GM12878 (cell line): ENCODE measurements at regions not wholly inside any gene's neighbourhood (a gene's known extent, or its start where the extent isn't known, plus 50 kb on each side); places are given as distances from the start of the nearest gene placed in this dataset.

Source experiments
- BACH1 ChIP-seq: fragments of 450-650 bp; IDR thresholded peaks from 2 replicates; pipeline ENCODE4 v1.6.1; 2017; ENCODE audit warnings: mild to moderate bottlenecking, borderline replicate concordance
- POLR2AphosphoS2 ChIP-seq: IDR thresholded peaks from 2 replicates; pipeline ENCODE4 v1.6.1; 2011; ENCODE audit warnings: low read depth, mild to moderate bottlenecking, low read length, improper control_type of control experiment, moderate library complexity
- SMAD5 ChIP-seq: IDR thresholded peaks from 2 replicates; pipeline ENCODE4 v1.6.1; 2016; ENCODE audit warnings: antibody characterized with exemption, low read depth
- SPI1 ChIP-seq: IDR thresholded peaks from 2 replicates; pipeline ENCODE4 v1.6.1; 2011; ENCODE audit warnings: low read depth, mild to moderate bottlenecking, low read length, moderate library complexity, borderline replicate concordance; ENCODE audit not compliant: insufficient read depth
- TAF1 ChIP-seq: IDR thresholded peaks from 2 replicates; pipeline ENCODE4 v1.6.1; 2011; ENCODE audit warnings: mild to moderate bottlenecking, low read depth, low read length, borderline replicate concordance
- TF ChIP-seq, protein P1 (sequence below), 3 experiments: IDR thresholded peaks in 2 of 3; conservative IDR thresholded peaks in 1 of 3; 2 replicates each; pipeline ENCODE4 v1.5.1; 2011; ENCODE audit warnings: low read depth in 3 of 3, low read length in 3 of 3, mild to moderate bottlenecking in 3 of 3, control low read depth in 2 of 3, moderate library complexity in 2 of 3, inconsistent platforms in 1 of 3, mixed read lengths in 1 of 3; ENCODE audit not compliant: control insufficient read depth in 2 of 3, insufficient read depth in 1 of 3; ENCODE audit errors: extremely low read depth in 1 of 3

DNA sequence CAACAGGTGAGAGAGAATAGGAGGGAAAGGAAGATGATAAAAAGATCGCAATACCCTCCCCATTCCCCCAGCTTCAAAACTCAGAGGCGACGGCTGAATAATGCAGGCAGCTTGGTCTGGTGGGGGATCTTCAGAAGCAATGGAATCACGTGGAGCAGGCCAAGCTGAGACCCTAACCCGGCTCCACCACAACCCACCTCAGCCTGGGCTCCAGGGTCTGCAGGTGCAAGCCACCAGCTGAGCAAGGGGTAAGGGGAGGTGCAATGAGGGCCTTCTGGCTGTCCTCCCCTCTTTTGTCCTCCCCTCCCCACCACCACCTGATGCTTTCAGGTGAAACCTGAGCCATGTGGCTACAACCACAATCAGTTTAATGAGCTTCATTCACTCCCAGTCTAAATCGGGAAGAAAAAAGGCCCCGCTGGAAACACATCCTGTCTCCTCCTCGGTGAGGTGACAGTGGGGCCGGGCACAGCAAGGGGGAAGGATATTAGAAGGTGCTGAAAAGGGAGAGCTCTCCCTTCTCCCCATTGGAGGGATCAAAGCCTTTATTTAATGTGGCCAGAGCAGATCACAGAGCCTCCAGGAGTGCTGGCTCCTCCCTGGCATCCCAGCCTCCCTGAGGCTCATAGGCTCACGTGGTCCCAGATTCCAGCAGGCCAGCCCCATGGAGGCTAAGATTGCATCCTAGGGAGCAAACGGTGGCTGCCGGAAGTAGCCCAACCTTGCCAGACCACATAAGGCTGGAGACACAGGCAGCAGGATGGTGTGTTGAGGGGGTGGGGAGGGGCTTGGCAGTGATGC lies 261.0 kb downstream of the SOX9 start:
- TF ChIP-seq BACH1 (no peak), SPI1 (no peak), POLR2AphosphoS2 (no peak), SMAD5 (no peak), TAF1 (no peak)
- TF ChIP-seq, protein P1, sequence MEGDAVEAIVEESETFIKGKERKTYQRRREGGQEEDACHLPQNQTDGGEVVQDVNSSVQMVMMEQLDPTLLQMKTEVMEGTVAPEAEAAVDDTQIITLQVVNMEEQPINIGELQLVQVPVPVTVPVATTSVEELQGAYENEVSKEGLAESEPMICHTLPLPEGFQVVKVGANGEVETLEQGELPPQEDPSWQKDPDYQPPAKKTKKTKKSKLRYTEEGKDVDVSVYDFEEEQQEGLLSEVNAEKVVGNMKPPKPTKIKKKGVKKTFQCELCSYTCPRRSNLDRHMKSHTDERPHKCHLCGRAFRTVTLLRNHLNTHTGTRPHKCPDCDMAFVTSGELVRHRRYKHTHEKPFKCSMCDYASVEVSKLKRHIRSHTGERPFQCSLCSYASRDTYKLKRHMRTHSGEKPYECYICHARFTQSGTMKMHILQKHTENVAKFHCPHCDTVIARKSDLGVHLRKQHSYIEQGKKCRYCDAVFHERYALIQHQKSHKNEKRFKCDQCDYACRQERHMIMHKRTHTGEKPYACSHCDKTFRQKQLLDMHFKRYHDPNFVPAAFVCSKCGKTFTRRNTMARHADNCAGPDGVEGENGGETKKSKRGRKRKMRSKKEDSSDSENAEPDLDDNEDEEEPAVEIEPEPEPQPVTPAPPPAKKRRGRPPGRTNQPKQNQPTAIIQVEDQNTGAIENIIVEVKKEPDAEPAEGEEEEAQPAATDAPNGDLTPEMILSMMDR (IDR thresholded peaks at IDR 0.05 in 2 of 3, conservative IDR thresholded peaks at IDR 0.05 in 1 of 3; ENCODE audit: control insufficient read depth in 2 of 3, extremely low read depth in 1 of 3, insufficient read depth in 1 of 3, low read depth in 3 of 3, low read length in 3 of 3): no peak
